Smooth muscle cell (in vitro differentiated cells): ENCODE measurements at regions not wholly inside any gene's neighbourhood (a gene's known extent, or its start where the extent isn't known, plus 50 kb on each side); places are given as distances from the start of the nearest gene placed in this dataset.

ENCODE experiments used
- DNase-seq: peaks from one replicate; lab custom pipeline; 2025; ENCODE audit not compliant: unreplicated experiment; lab: John Stamatoyannopoulos, UW
- H2AFZ ChIP-seq: fragments of 200-600 bp; sonication (generic); 2 replicates; pipeline ENCODE4 v1.6.0; 2016; ENCODE audit warnings: antibody characterized with exemption, low read depth, mild to moderate bottlenecking
- H3F3A ChIP-seq: fragments of 200-600 bp; sonication (generic); 2 replicates; pipeline ENCODE4 v1.6.0; 2017; ENCODE audit warnings: antibody characterized with exemption, low read depth
- H3K27ac ChIP-seq: fragments of 200-600 bp; sonication (generic); 2 replicates; pipeline ENCODE4 v1.5.1; 2016; ENCODE audit warnings: low read depth, mild to moderate bottlenecking
- H3K27me3 ChIP-seq: fragments of 200-600 bp; sonication (generic); 2 replicates; pipeline ENCODE4 v1.6.1; 2016; ENCODE audit warnings: low read depth, mild to moderate bottlenecking
- H3K36me3 ChIP-seq: fragments of 200-600 bp; sonication (generic); 2 replicates; pipeline ENCODE4 v1.5.1; 2016; ENCODE audit warnings: low read depth
- H3K4me1 ChIP-seq: fragments of 200-600 bp; sonication (generic); 2 replicates; pipeline ENCODE4 v1.5.1; 2016; ENCODE audit warnings: low read depth
- H3K4me2 ChIP-seq: fragments of 200-600 bp; sonication (generic); 2 replicates; pipeline ENCODE4 v1.6.0; 2016; ENCODE audit warnings: mild to moderate bottlenecking
- H3K4me3 ChIP-seq: fragments of 200-600 bp; sonication (generic); 2 replicates; pipeline ENCODE4 v1.5.1; 2016; ENCODE audit warnings: mild to moderate bottlenecking
- H3K79me2 ChIP-seq: fragments of 200-600 bp; sonication (generic); 2 replicates; pipeline ENCODE4 v1.6.0; 2016; ENCODE audit warnings: low read depth, mild to moderate bottlenecking
- H3K9ac ChIP-seq: fragments of 200-600 bp; sonication (generic); 2 replicates; pipeline ENCODE4 v1.6.0; 2016; ENCODE audit warnings: low read depth
- H3K9me3 ChIP-seq: fragments of 200-600 bp; sonication (generic); replicated peaks from 2 replicates; pipeline ENCODE4 v1.5.1; 2016; ENCODE audit warnings: low read depth
- H4K20me1 ChIP-seq: fragments of 200-600 bp; sonication (generic); 2 replicates; pipeline ENCODE4 v1.6.0; 2016; ENCODE audit warnings: low read depth
- WGBS: methylation state at CpG from one replicate; pipeline ENCODE4 v1.1.7; 2016; ENCODE audit warnings: low lambda C conversion rate; 5-methylcytosine and 5-hydroxymethylcytosine counted together
- TF ChIP-seq, protein P1 (sequence below): fragments of 200-600 bp; sonication (generic); IDR thresholded peaks from 2 replicates; pipeline ENCODE4 v1.5.1; 2017; ENCODE audit warnings: borderline replicate concordance, mild to moderate bottlenecking, antibody characterized with exemption; ENCODE audit not compliant: insufficient read depth, poor library complexity, severe bottlenecking

DNA sequence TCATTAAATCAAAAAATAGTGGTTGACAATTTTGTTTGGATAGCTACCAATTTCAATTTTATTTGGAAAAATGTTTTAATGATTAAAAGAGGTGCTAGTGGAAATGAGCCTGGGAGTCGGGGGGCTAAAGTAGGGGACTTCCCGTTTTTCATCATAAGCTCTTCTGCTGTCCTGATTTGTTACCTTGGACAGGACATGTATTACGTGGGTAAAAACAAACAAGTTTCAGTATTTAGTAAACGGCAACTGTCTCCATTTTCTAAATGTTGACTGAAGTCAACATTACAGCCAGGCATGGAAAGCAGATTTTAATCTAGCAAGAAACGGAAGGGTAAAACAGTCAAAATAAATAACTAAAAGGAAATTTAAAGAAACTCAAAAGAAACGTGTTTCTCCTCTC is 212.3 kb upstream of the GRAMD2B start:
- Histone ChIP-seq H3K4me2 (no peak overlapping the region), H3K36me3 (no peaks in the 10 kb centered on the region), H3K27me3 (no peaks in the 10 kb centered on the region), H3F3A (no peaks in the 10 kb centered on the region), H3K4me1 (no peaks in the 10 kb centered on the region), H3K4me3 (no peak overlapping the region), H3K9ac (no peak overlapping the region), H3K79me2 (no peaks in the 10 kb centered on the region), H2AFZ (no peak overlapping the region), H3K9me3 (no peaks in the 10 kb centered on the region), H4K20me1 (no peaks in the 10 kb centered on the region), H3K27ac (no peak overlapping the region)
- DNase-seq, result no peak
- WGBS, result 90% methylated on average over 6 of the region's 6 CpGs
- TF ChIP-seq, protein P1, sequence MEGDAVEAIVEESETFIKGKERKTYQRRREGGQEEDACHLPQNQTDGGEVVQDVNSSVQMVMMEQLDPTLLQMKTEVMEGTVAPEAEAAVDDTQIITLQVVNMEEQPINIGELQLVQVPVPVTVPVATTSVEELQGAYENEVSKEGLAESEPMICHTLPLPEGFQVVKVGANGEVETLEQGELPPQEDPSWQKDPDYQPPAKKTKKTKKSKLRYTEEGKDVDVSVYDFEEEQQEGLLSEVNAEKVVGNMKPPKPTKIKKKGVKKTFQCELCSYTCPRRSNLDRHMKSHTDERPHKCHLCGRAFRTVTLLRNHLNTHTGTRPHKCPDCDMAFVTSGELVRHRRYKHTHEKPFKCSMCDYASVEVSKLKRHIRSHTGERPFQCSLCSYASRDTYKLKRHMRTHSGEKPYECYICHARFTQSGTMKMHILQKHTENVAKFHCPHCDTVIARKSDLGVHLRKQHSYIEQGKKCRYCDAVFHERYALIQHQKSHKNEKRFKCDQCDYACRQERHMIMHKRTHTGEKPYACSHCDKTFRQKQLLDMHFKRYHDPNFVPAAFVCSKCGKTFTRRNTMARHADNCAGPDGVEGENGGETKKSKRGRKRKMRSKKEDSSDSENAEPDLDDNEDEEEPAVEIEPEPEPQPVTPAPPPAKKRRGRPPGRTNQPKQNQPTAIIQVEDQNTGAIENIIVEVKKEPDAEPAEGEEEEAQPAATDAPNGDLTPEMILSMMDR, result no peak

DNA sequence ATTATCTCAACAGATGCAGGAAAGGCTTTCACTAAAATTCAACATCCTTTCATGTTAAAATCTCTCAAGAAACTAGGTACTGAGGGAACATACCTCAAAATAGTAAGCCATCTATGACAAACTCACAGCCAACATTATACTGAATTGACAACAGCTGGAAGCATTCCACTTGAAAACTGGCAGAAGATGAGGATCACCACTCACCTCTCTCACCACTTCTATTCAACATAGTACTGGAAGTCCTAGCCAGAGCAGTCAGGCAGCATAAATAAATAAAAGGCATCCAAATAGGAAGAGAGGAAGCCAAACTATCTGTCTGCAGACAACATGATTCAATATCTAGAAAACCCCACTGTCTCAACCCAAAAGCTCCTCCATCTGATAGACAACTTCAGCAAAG is 203.6 kb upstream of the GRAMD2B start:
- no peaks in the 10 kb centered on the region for H4K20me1 ChIP-seq
- TF ChIP-seq, protein P1, result no peak
- no peak overlapping the region for H3K4me3 ChIP-seq
- no peak overlapping the region for H3K9ac ChIP-seq
- H2AFZ ChIP-seq, result no peak overlapping the region
- H3F3A ChIP-seq, result no peaks in the 10 kb centered on the region
- H3K36me3 ChIP-seq, result no peaks in the 10 kb centered on the region
- no peak overlapping the region for H3K27ac ChIP-seq
- no peaks in the 10 kb centered on the region for H3K27me3 ChIP-seq
- no peak for DNase-seq
- H3K9me3 ChIP-seq, result no peaks in the 10 kb centered on the region
- no peak overlapping the region for H3K4me2 ChIP-seq
- H3K4me1 ChIP-seq, result no peaks in the 10 kb centered on the region
- H3K79me2 ChIP-seq, result no peaks in the 10 kb centered on the region

DNA sequence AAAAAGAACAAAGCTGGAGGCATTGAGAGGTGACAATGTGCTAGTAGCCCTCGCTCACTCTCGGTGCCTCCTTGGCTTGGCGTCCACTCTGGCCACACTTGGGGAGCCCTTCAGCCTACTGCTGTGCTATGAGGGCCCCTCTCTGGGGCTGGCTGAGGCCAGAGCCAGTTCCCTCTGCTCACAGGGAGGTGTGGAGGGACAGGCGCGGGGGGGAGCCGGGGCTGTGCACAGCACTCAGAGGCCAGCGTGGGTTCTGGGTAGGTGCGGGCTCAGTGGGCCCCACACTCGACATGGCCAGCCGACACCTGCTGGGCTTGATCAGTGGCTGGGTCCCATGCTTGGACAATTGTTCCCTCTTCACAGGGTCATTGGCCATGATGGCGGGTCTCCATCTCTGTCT is 202.5 kb upstream of the GRAMD2B start:
- DNase-seq, result no peak
- Histone ChIP-seq H2AFZ (no peak overlapping the region), H3K79me2 (no peaks in the 10 kb centered on the region), H3K36me3 (no peaks in the 10 kb centered on the region), H3K4me1 (no peaks in the 10 kb centered on the region), H3K4me3 (no peak overlapping the region), H3K27me3 (no peaks in the 10 kb centered on the region), H3K9me3 (no peaks in the 10 kb centered on the region), H3K9ac (no peak overlapping the region), H3F3A (no peaks in the 10 kb centered on the region), H3K4me2 (no peak overlapping the region), H3K27ac (no peak overlapping the region), H4K20me1 (no peaks in the 10 kb centered on the region)
- WGBS, result 86% methylated on average over 11 of the region's 11 CpGs
- TF ChIP-seq, protein P1, result no peak

DNA sequence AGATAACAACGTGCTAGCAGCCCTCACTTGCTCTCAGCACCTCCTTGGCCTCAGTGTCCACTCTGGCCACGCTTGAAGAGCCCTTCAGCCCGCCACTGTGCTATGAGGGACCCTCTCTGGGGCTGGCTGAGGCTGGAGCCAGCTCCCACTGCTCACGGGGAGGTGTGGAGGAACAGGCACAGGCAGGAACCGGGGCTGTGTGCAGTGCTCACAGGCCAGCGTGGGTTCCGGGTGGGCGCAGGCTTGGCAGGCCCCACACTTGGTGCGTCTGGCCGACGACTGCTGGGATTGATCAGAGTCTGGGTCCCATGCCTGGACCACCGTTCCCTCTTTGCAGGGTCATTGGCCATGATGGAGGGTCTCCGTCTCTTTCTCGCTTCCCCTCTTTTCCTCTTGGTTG is 194.3 kb upstream of the GRAMD2B start:
- TF ChIP-seq, protein P1, result no peak
- H3K4me2 ChIP-seq, result no peak overlapping the region

More for the DNA sequence above, 194.3 kb upstream of the GRAMD2B start:
- Histone ChIP-seq H3K9me3 (no peaks in the 10 kb centered on the region), H4K20me1 (no peaks in the 10 kb centered on the region), H3F3A (no peaks in the 10 kb centered on the region), H3K79me2 (no peaks in the 10 kb centered on the region), H3K4me1 (no peaks in the 10 kb centered on the region), H3K9ac (no peak overlapping the region), H3K36me3 (no peaks in the 10 kb centered on the region), H3K27me3 (no peaks in the 10 kb centered on the region), H3K4me3 (no peak overlapping the region), H2AFZ (no peak overlapping the region), H3K27ac (no peak overlapping the region)
- WGBS, result 94% methylated on average over 14 of the region's 14 CpGs
- no peak for DNase-seq
